WTC11 (cell line): ENCODE measurements at regions not wholly inside any gene's neighbourhood (a gene's known extent, or its start where the extent isn't known, plus 50 kb on each side); places are given as distances from the start of the nearest gene placed in this dataset.

Source experiments
- ATAC-seq: fragments of 200-7000 bp; cut with Tn5 transposase; 2 replicates; pipeline ENCODE4 v1.10.0; 2021; ENCODE audit warnings: mild to moderate bottlenecking, moderate library complexity
- CTCF ChIA-PET: fragments of 300-600 bp; sonication (Branson Sonifier 250); formaldehyde crosslinking; loops from one replicate; lab custom pipeline; 2021; ENCODE audit warnings: antibody characterized with exemption; lab: Charles Lee
- POLR2A ChIA-PET: fragments of 350-600 bp; sonication (Branson Sonifier 250); formaldehyde crosslinking; loops from one replicate; lab custom pipeline; 2021; ENCODE audit warnings: antibody characterized with exemption; lab: Charles Lee
- DNase-seq: peaks from one replicate; pipeline ENCODE4 v3.0.0; 2021; ENCODE audit warnings: low spot score
- H3K27ac Mint-ChIP-seq: 2 replicates; pipeline ENCODE4 v1.8.0; 2021; ENCODE audit warnings: mixed read lengths
- H3K27me3 Mint-ChIP-seq: 2 replicates; pipeline ENCODE4 v1.8.0; 2021; ENCODE audit warnings: low read depth, mild to moderate bottlenecking, moderate library complexity, mixed read lengths
- H3K36me3 Mint-ChIP-seq: 2 replicates; pipeline ENCODE4 v1.8.0; 2021; ENCODE audit warnings: mixed read lengths
- H3K4me1 Mint-ChIP-seq: 2 replicates; pipeline ENCODE4 v1.8.0; 2022; ENCODE audit warnings: mixed read lengths
- H3K4me3 Mint-ChIP-seq: 2 replicates; pipeline ENCODE4 v1.8.0; 2021; ENCODE audit warnings: mild to moderate bottlenecking, moderate library complexity, mixed read lengths
- H3K9me3 Mint-ChIP-seq: 2 replicates; pipeline ENCODE4 v1.8.0; 2021; ENCODE audit warnings: mixed read lengths
- ATF2 ChIP-seq: sonication (generic); formaldehyde crosslinking; IDR thresholded peaks from 2 replicates; pipeline ENCODE4 v1.8.1; 2022; ENCODE audit warnings: low read depth, missing genetic modification reagents, borderline replicate concordance
- CBFB ChIP-seq: sonication (generic); formaldehyde crosslinking; IDR thresholded peaks from 2 replicates; pipeline ENCODE4 v1.8.1; 2022; ENCODE audit warnings: mild to moderate bottlenecking, low read depth, missing genetic modification reagents
- EMX1 ChIP-seq: fragments of 250-450 bp; sonication (Bioruptor Pico); IDR thresholded peaks from 2 replicates; pipeline ENCODE4 v1.8.0; 2021; ENCODE audit warnings: mild to moderate bottlenecking
- FOXJ3 ChIP-seq: sonication (generic); formaldehyde crosslinking; IDR thresholded peaks from 2 replicates; pipeline ENCODE4 v1.9.0; 2021; ENCODE audit warnings: missing genetic modification reagents, mild to moderate bottlenecking, borderline replicate concordance
- FOXK1 ChIP-seq: sonication (generic); formaldehyde crosslinking; IDR thresholded peaks from 2 replicates; pipeline ENCODE4 v1.8.0; 2022; ENCODE audit warnings: mild to moderate bottlenecking, moderate library complexity, missing genetic modification reagents
- FOXP4 ChIP-seq: sonication (generic); formaldehyde crosslinking; IDR thresholded peaks from 2 replicates; pipeline ENCODE4 v1.8.0; 2022; ENCODE audit warnings: mild to moderate bottlenecking, missing genetic modification reagents
- GTF2I ChIP-seq: fragments of 250-450 bp; sonication (Bioruptor Pico); conservative IDR thresholded peaks from 2 replicates; pipeline ENCODE4 v1.4.0; 2021; ENCODE audit warnings: mild to moderate bottlenecking
- KAT7 ChIP-seq: sonication (generic); formaldehyde crosslinking; IDR thresholded peaks from 2 replicates; pipeline ENCODE4 v1.8.1; 2023; ENCODE audit warnings: missing genetic modification reagents, mild to moderate bottlenecking, borderline replicate concordance
- NFE2L1 ChIP-seq: sonication (generic); formaldehyde crosslinking; IDR thresholded peaks from 2 replicates; pipeline ENCODE4 v1.8.1; 2023; ENCODE audit warnings: missing genetic modification reagents
- NR1H2 ChIP-seq: sonication (generic); formaldehyde crosslinking; IDR thresholded peaks from 2 replicates; pipeline ENCODE4 v1.9.0; 2021; ENCODE audit warnings: mild to moderate bottlenecking, moderate library complexity, missing genetic modification reagents
- TCF7 ChIP-seq: sonication (generic); formaldehyde crosslinking; IDR thresholded peaks from 2 replicates; pipeline ENCODE4 v1.8.0; 2022; ENCODE audit warnings: mild to moderate bottlenecking, low read depth, missing genetic modification reagents, moderate library complexity
- USF1 ChIP-seq: sonication (generic); formaldehyde crosslinking; IDR thresholded peaks from 2 replicates; pipeline ENCODE4 v1.8.0; 2022; ENCODE audit warnings: mild to moderate bottlenecking, missing genetic modification reagents
- ZNF281 ChIP-seq: sonication (generic); formaldehyde crosslinking; IDR thresholded peaks from 2 replicates; pipeline ENCODE4 v1.8.0; 2023; ENCODE audit warnings: mild to moderate bottlenecking, missing genetic modification reagents
- ZNF416 ChIP-seq: fragments of 250-450 bp; sonication (Bioruptor Pico); IDR thresholded peaks from 2 replicates; pipeline ENCODE4 v1.9.0; 2021; ENCODE audit warnings: mild to moderate bottlenecking, inconsistent platforms
- ZNF423 ChIP-seq: fragments of 250-450 bp; sonication (Bioruptor Pico); IDR thresholded peaks from 2 replicates; pipeline ENCODE4 v2.1.2; 2022; ENCODE audit warnings: mild to moderate bottlenecking, moderate library complexity
- ZNF671 ChIP-seq: fragments of 250-450 bp; sonication (Bioruptor Pico); IDR thresholded peaks from 2 replicates; pipeline ENCODE4 v1.8.0; 2021; ENCODE audit warnings: mild to moderate bottlenecking

GRCh38 chr11:109983358-109983757 is 109.8 kb upstream of the ZC3H12C start:
- H3K4me3 Mint-ChIP-seq, result no peak overlapping the region
- H3K9me3 Mint-ChIP-seq, result no peaks in the 10 kb centered on the region

GRCh38 chr11:109984634-109985289 is 108.4 kb upstream of the ZC3H12C start:
- Mint-ChIP-seq H3K4me1 (no peaks in the 10 kb centered on the region), H3K9me3 (no peaks in the 10 kb centered on the region), H3K36me3 (no peaks in the 10 kb centered on the region), H3K4me3 (no peak overlapping the region), H3K27me3 (no peaks in the 10 kb centered on the region), H3K27ac (no peak overlapping the region)
- ChIA-PET POLR2A (no interaction called here), CTCF (no interaction called here)
- TF ChIP-seq ZNF281 (CRISPR knock-in tag), result no peak
- TF ChIP-seq KAT7 (CRISPR knock-in tag), result no peak
- no peak for TF ChIP-seq FOXJ3
- no peak for TF ChIP-seq USF1 (CRISPR knock-in tag)
- TF ChIP-seq ZNF416 (CRISPR knock-in tag), result no peak
- no peak for TF ChIP-seq ATF2
- no peak for TF ChIP-seq EMX1 (CRISPR knock-in tag)
- TF ChIP-seq CBFB (CRISPR knock-in tag), result no peak
- no peak for ATAC-seq
- DNase-seq, result no peak

More at GRCh38 chr11:109983358-109983757, 109.8 kb upstream of the ZC3H12C start:
- H3K36me3 Mint-ChIP-seq, result no peaks in the 10 kb centered on the region
- TF ChIP-seq NFE2L1 (CRISPR knock-in tag) (no peak), ZNF423 (CRISPR knock-in tag) (no peak), ZNF671 (CRISPR knock-in tag) (no peak), ATF2 (no peak), FOXK1 (no peak), GTF2I (no peak), TCF7 (no peak), USF1 (CRISPR knock-in tag) (no peak), FOXP4 (no peak), NR1H2 (CRISPR knock-in tag) (no peak)
- no peak for ATAC-seq
- CTCF ChIA-PET, result no interaction called here
- H3K27me3 Mint-ChIP-seq, result no peaks in the 10 kb centered on the region
- POLR2A ChIA-PET, result no interaction called here
- H3K4me1 Mint-ChIP-seq, result no peaks in the 10 kb centered on the region
- no peak overlapping the region for H3K27ac Mint-ChIP-seq
- DNase-seq, result no peak
